ENCODE measurements at regions not wholly inside any gene's neighbourhood (a gene's known extent, or its start where the extent isn't known, plus 50 kb on each side); places are given as distances from the start of the nearest gene placed in this dataset.
"Not testable (repeated sequence)": the region's sequence is repeated elsewhere in the genome, so short reads cannot be mapped to it uniquely, and the experiment has no call there.

- no peak for DNase-seq (ENCODE audit: low spot score)
- no peak for TF ChIP-seq CTCF (IDR thresholded peaks at IDR 0.05; ENCODE audit: borderline replicate concordance, control extremely low read depth, extremely low read depth, insufficient read depth, missing control alignments)
- in situ Hi-C loops (cut with MboI; ENCODE audit: low sequenced_read_pairs, unreplicated experiment): no loop called here
Measured at GRCh38 chrX:65928522-65928921, 111.4 kb downstream of the VSIG4 start.

GRCh38 chrX:65927386-65927785 is 112.5 kb downstream of the VSIG4 start:
- DNase-seq (ENCODE audit: low spot score); in situ Hi-C loops (cut with MboI; ENCODE audit: low sequenced_read_pairs, unreplicated experiment): not testable (repeated sequence)

- in situ Hi-C loops (cut with MboI; ENCODE audit: low sequenced_read_pairs, unreplicated experiment): no loop called here
- DNase-seq (ENCODE audit: low spot score): no peak
- no peak for TF ChIP-seq CTCF (IDR thresholded peaks at IDR 0.05; ENCODE audit: borderline replicate concordance, control extremely low read depth, extremely low read depth, insufficient read depth, missing control alignments)
Measured at GRCh38 chrX:65926095-65927019, 113.5 kb downstream of the VSIG4 start.

- DNase-seq (ENCODE audit: low spot score): no peak
- TF ChIP-seq CTCF (IDR thresholded peaks at IDR 0.05; ENCODE audit: borderline replicate concordance, control extremely low read depth, extremely low read depth, insufficient read depth, missing control alignments): no peak
- in situ Hi-C loops (cut with MboI; ENCODE audit: low sequenced_read_pairs, unreplicated experiment): no loop called here
Measured at GRCh38 chrX:65925592-65925991, 114.3 kb downstream of the VSIG4 start.

- no peak for TF ChIP-seq CTCF (IDR thresholded peaks at IDR 0.05; ENCODE audit: borderline replicate concordance, control extremely low read depth, extremely low read depth, insufficient read depth, missing control alignments)
- DNase-seq (ENCODE audit: low spot score): no peak
- in situ Hi-C loops (cut with MboI; ENCODE audit: low sequenced_read_pairs, unreplicated experiment): no loop called here
Measured at GRCh38 chrX:65925005-65925404, 114.9 kb downstream of the VSIG4 start.

- in situ Hi-C loops (cut with MboI; ENCODE audit: low sequenced_read_pairs, unreplicated experiment): no loop called here
- DNase-seq (ENCODE audit: low spot score): no peak
- no peak for TF ChIP-seq CTCF (IDR thresholded peaks at IDR 0.05; ENCODE audit: borderline replicate concordance, control extremely low read depth, extremely low read depth, insufficient read depth, missing control alignments)
Measured at GRCh38 chrX:65921363-65921762, 118.5 kb downstream of the VSIG4 start.

GRCh38 chrX:65920620-65921019 is 119.3 kb downstream of the VSIG4 start:
- TF ChIP-seq CTCF (IDR thresholded peaks at IDR 0.05; ENCODE audit: borderline replicate concordance, control extremely low read depth, extremely low read depth, insufficient read depth, missing control alignments): no peak
- in situ Hi-C loops (cut with MboI; ENCODE audit: low sequenced_read_pairs, unreplicated experiment): no loop called here
- no peak for DNase-seq (ENCODE audit: low spot score)

All from GM13976 (cell line).